ENCODE measurements at regions not wholly inside any gene's neighbourhood (a gene's known extent, or its start where the extent isn't known, plus 50 kb on each side); places are given as distances from the start of the nearest gene placed in this dataset.

DNA sequence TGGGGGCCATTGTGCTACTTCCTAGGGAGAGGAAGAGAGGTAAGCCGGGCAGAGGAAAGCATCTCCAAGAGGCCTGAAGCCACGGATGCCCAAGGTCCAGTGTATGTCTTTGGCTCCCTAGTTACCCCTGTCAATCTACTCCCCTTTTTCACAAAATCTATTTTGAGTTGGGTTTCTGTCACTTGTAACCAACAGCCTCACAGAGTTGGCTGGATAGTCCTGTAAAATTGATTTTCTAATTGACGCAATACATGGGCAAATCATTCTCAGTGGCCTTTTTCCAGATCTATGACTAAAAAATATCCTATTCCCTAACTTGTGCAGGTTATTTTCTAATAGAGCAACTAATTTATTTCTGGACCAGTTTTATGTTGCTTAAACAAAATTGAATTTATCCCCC, 168.4 kb downstream of the IRS1 start:
- Histone ChIP-seq H4K20me1 (ENCODE audit: insufficient read depth, poor library complexity, severe bottlenecking) (no peaks in the 10 kb centered on the region), H3K9me3 (ENCODE audit: low read depth) (no peaks in the 10 kb centered on the region), H3K9me2 (replicated peaks; ENCODE audit: insufficient read depth) (no peaks in the 10 kb centered on the region), H3K4me2 (no peak overlapping the region), H3K27ac (peak overlapping the region; percentile 22), H3K4me3 (no peak overlapping the region), H3K79me2 (no peaks in the 10 kb centered on the region), H2AFZ (no peak overlapping the region), H3K27me3 (no peaks in the 10 kb centered on the region), H3K36me3 (replicated peaks; ENCODE audit: insufficient read depth, low read depth) (no peaks in the 10 kb centered on the region), H3K4me1 (ENCODE audit: insufficient read depth) (peaks cover 6% of the 10 kb centered on the region)
- TF ChIP-seq EZH2phosphoT487 (IDR thresholded peaks at IDR 0.05; ENCODE audit: low read depth, severe bottlenecking, unreplicated experiment): no peak
- TF ChIP-seq EZH2 (IDR thresholded peaks at IDR 0.05; ENCODE audit: borderline replicate concordance): no peak
- TF ChIP-seq, protein P1, sequence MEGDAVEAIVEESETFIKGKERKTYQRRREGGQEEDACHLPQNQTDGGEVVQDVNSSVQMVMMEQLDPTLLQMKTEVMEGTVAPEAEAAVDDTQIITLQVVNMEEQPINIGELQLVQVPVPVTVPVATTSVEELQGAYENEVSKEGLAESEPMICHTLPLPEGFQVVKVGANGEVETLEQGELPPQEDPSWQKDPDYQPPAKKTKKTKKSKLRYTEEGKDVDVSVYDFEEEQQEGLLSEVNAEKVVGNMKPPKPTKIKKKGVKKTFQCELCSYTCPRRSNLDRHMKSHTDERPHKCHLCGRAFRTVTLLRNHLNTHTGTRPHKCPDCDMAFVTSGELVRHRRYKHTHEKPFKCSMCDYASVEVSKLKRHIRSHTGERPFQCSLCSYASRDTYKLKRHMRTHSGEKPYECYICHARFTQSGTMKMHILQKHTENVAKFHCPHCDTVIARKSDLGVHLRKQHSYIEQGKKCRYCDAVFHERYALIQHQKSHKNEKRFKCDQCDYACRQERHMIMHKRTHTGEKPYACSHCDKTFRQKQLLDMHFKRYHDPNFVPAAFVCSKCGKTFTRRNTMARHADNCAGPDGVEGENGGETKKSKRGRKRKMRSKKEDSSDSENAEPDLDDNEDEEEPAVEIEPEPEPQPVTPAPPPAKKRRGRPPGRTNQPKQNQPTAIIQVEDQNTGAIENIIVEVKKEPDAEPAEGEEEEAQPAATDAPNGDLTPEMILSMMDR (IDR thresholded peaks at IDR 0.05; ENCODE audit: poor library complexity): no peak
- no peak for DNase-seq (ENCODE audit: low spot score)
- 98% methylated on average over 3 of the region's 3 CpGs for WGBS (ENCODE audit: low lambda C conversion rate, missing lambda C conversion rate)

DNA sequence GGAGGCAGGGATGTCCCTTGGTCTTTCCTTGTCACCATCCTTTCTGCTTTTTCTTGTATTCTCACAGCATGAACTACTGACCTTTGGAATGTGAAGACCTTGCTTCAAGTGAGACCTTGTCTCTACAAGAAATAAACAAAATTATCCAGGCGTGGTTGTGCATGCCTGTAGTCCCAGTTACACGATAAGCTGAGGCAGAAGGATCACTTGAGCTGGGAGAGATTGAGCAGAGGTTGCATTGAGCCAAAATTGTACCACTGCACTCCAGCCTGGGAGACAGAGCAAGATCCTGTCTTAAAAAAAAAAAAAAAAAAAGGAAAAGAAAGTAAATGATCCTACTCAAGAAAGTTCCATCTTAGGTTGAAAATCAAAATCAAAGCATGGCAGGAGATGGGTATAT, 173.7 kb downstream of the IRS1 start:
- TF ChIP-seq EZH2phosphoT487 (IDR thresholded peaks at IDR 0.05; ENCODE audit: low read depth, severe bottlenecking, unreplicated experiment) (no peak), EZH2 (IDR thresholded peaks at IDR 0.05; ENCODE audit: borderline replicate concordance) (no peak)
- TF ChIP-seq, protein P1 (IDR thresholded peaks at IDR 0.05; ENCODE audit: poor library complexity): no peak
- no peak for DNase-seq (ENCODE audit: low spot score)
- H3K9me2 ChIP-seq (replicated peaks; ENCODE audit: insufficient read depth): no peaks in the 10 kb centered on the region

DNA sequence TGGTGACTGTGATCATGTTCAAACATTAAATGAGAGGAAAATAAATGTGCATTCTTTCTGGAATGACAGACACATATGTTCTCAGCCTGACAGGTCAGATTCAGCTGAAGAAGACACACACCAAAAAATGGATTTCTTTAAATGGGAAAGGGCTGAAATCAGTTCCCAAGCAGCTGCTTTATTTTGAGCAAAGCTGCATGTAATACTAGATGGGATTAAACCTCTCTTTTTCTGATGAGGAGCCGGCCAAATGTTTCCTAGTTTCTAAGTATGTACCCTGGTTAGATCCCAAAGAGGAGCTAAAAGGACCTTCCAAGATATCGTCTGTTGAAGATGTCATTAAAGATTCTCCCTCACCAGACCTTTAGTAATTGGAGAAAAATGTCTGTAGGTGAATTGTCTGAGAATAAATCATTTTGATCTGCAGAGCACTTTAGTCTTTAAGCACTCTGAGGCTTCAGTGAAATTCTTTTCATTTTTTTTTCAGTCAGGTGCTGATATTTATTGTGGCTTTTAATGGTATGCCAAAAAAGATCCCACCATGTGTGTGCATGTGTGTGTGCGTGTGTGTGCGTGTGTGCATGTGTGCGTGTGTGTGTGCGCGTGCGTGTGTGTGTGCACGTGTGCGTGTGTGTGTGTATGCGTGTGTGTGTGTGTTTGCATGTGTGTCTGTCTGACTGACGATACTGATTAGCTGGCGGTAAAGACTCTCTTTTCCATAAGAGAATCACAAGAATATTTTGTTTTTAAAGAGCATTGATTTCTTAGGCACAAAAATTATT, 175.8 kb downstream of the IRS1 start:
- Histone ChIP-seq H3K4me1 (ENCODE audit: insufficient read depth) (peaks cover 12% of the 10 kb centered on the region), H3K27ac (peak overlapping the region; percentile 56), H2AFZ (no peak overlapping the region), H3K36me3 (replicated peaks; ENCODE audit: insufficient read depth, low read depth) (no peaks in the 10 kb centered on the region), H3K27me3 (no peaks in the 10 kb centered on the region), H3K4me2 (peak overlapping the region; percentile 0), H3K4me3 (no peak overlapping the region), H4K20me1 (ENCODE audit: insufficient read depth, poor library complexity, severe bottlenecking) (no peaks in the 10 kb centered on the region), H3K9me2 (replicated peaks; ENCODE audit: insufficient read depth) (no peaks in the 10 kb centered on the region), H3K79me2 (no peaks in the 10 kb centered on the region), H3K9me3 (ENCODE audit: low read depth) (no peaks in the 10 kb centered on the region)
- WGBS (ENCODE audit: low lambda C conversion rate, missing lambda C conversion rate): 77% methylated on average over 13 of the region's 13 CpGs
- no peak for DNase-seq (ENCODE audit: low spot score)
- TF ChIP-seq EZH2 (IDR thresholded peaks at IDR 0.05; ENCODE audit: borderline replicate concordance): no peak
- no peak for TF ChIP-seq EZH2phosphoT487 (IDR thresholded peaks at IDR 0.05; ENCODE audit: low read depth, severe bottlenecking, unreplicated experiment)
- TF ChIP-seq, protein P1 (IDR thresholded peaks at IDR 0.05; ENCODE audit: poor library complexity): no peak

More for the DNA sequence above, 173.7 kb downstream of the IRS1 start:
- Histone ChIP-seq H3K4me1 (ENCODE audit: insufficient read depth) (peaks cover 7% of the 10 kb centered on the region), H3K4me3 (no peak overlapping the region), H2AFZ (no peak overlapping the region), H3K9me3 (ENCODE audit: low read depth) (no peaks in the 10 kb centered on the region), H4K20me1 (ENCODE audit: insufficient read depth, poor library complexity, severe bottlenecking) (no peaks in the 10 kb centered on the region), H3K79me2 (no peaks in the 10 kb centered on the region), H3K27ac (no peak overlapping the region), H3K36me3 (replicated peaks; ENCODE audit: insufficient read depth, low read depth) (no peaks in the 10 kb centered on the region), H3K4me2 (no peak overlapping the region), H3K27me3 (no peaks in the 10 kb centered on the region)
- 33% methylated on average over 2 of the region's 2 CpGs for WGBS (ENCODE audit: low lambda C conversion rate, missing lambda C conversion rate)

Measured in hepatocyte (in vitro differentiated cells).